Esophagus (tissue), 2 donors: ENCODE measurements at regions not wholly inside any gene's neighbourhood (a gene's known extent, or its start where the extent isn't known, plus 50 kb on each side); places are given as distances from the start of the nearest gene placed in this dataset.

ENCODE experiments used
- H3K27ac ChIP-seq, 2 donors: one replicate each; pipeline ENCODE4 v1.5.1; 2013; ENCODE audit warnings: low read depth in 2 of 2, mild to moderate bottlenecking in 2 of 2, inconsistent platforms in 1 of 2, low read length in 1 of 2, moderate library complexity in 1 of 2
- H3K27me3 ChIP-seq, 2 donors: one replicate each; pipeline ENCODE4 v1.6.1; 2013; ENCODE audit warnings: low read length in 2 of 2, control low read depth in 1 of 2, mild to moderate bottlenecking in 1 of 2; ENCODE audit not compliant: insufficient read depth in 2 of 2, control insufficient read depth in 1 of 2
- H3K36me3 ChIP-seq, 2 donors: one replicate each; pipeline ENCODE4 v1.6.1; 2013; ENCODE audit warnings: low read length in 1 of 2; ENCODE audit not compliant: control insufficient read depth in 2 of 2, insufficient read depth in 2 of 2
- H3K4me1 ChIP-seq, 2 donors: one replicate each; pipeline ENCODE4 v1.6.1; 2013; ENCODE audit warnings: low read length in 1 of 2; ENCODE audit not compliant: control insufficient read depth in 2 of 2, insufficient read depth in 2 of 2
- H3K4me3 ChIP-seq, 2 donors: one replicate each; pipeline ENCODE4 v1.5.1; 2013; ENCODE audit warnings: low read length in 2 of 2, mild to moderate bottlenecking in 2 of 2, low read depth in 1 of 2, moderate library complexity in 1 of 2
- H3K9me3 ChIP-seq, 2 donors: one replicate each; pipeline ENCODE4 v1.6.1; 2013; ENCODE audit warnings: mild to moderate bottlenecking in 2 of 2, low read depth in 1 of 2, low read length in 1 of 2, moderate library complexity in 1 of 2; ENCODE audit not compliant: control insufficient read depth in 2 of 2, insufficient read depth in 1 of 2
- WGBS, 2 donors: extraction: QIAGEN DNeasy Blood & Tissue Kit; methylation state at CpG; one replicate each; pipeline ENCODE4 v1.1.7; 2013; 5-methylcytosine and 5-hydroxymethylcytosine counted together
- donor health status: healthy with polysubstance abuse.
- donor health status: Bipolar disorder and iron deficiency.

DNA sequence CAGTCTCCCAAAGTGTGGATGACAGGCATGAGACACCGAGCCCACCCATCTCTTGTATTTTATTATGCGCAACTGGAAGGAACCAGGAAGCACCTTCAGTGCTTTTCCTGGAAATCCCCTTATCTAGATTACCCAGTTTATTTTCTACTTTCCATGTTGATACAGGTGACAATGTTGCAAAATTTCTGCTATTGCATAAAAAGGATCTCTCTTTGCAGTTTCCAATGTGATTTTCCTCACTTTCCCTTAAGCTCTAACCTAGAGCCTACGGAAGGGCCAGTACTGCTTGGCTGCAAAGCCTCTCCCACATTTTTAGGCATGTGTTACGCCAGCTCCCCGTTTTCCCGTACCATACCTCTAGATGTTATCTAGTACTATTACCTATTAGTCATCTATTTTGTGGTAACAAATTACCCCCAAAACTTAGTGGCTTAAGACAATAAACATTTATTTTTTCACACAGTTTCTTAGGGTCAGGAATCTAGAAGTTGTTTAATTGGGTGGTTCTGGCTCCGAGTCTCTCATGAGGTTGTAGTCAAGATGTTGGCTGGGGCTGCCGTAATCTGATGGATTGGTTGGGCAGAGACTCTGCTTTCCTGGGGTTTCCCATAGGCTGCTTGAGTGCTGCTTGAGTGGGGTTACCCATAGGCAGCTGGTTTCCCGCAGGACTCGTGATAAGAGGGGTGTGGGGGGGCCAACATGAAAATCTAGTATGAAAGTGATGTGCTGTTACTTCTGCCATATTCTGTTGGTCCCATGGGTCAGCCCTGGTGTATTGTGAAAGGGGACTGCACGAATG, 131.5 kb upstream of the HNRNPU start:
- Histone ChIP-seq H3K4me1 (no peaks in the 10 kb centered on the region), H3K9me3 (no peaks in the 10 kb centered on the region), H3K4me3 (no peak overlapping the region), H3K36me3 (no peaks in the 10 kb centered on the region), H3K27me3 (no peaks in the 10 kb centered on the region), H3K27ac (no peak overlapping the region)
- WGBS, 2 donors = 93 to 94% methylated on average over 11 of the region's 11 CpGs

- H3K4me3 ChIP-seq = no peak overlapping the region
- H3K27ac ChIP-seq = no peak overlapping the region
- no peaks in the 10 kb centered on the region for H3K9me3 ChIP-seq
- H3K36me3 ChIP-seq = no peaks in the 10 kb centered on the region
- no peaks in the 10 kb centered on the region for H3K27me3 ChIP-seq
- 0 to 58% methylated on average over 1 of the region's 1 CpG for WGBS, 2 donors
- H3K4me1 ChIP-seq = no peaks in the 10 kb centered on the region
These were observed 128.5 kb upstream of the HNRNPU start for GRCh38 chr1:244992833-244993232.

- no peaks in the 10 kb centered on the region for H3K4me1 ChIP-seq
- H3K9me3 ChIP-seq = no peaks in the 10 kb centered on the region
- H3K36me3 ChIP-seq = no peaks in the 10 kb centered on the region
- H3K4me3 ChIP-seq = no peak overlapping the region
- no peak overlapping the region for H3K27ac ChIP-seq
- WGBS, 2 donors = 84 to 86% methylated on average over 7 of the region's 7 CpGs
- no peaks in the 10 kb centered on the region for H3K27me3 ChIP-seq
These were observed 125.5 kb upstream of the HNRNPU start for GRCh38 chr1:244989813-244990212.

DNA sequence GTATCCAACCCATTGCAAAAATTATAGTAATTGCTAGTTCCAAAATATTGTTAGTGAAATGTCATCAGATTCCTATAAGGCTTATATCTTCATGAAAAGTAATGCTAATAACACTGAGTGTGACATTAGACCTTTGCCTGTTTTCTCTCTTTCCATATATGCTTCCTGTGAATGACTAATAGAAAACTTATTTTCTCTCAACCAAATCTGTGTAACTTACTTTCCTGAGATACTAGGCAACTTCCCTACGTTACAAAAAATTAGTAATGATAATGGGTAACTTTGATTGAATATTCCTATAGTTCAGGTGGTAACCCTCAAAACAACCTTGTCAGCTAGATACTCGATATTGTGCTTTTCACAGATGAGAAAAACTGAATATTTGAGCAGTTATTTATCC, 124.2 kb upstream of the HNRNPU start:
- no peaks in the 10 kb centered on the region for H3K4me1 ChIP-seq

DNA sequence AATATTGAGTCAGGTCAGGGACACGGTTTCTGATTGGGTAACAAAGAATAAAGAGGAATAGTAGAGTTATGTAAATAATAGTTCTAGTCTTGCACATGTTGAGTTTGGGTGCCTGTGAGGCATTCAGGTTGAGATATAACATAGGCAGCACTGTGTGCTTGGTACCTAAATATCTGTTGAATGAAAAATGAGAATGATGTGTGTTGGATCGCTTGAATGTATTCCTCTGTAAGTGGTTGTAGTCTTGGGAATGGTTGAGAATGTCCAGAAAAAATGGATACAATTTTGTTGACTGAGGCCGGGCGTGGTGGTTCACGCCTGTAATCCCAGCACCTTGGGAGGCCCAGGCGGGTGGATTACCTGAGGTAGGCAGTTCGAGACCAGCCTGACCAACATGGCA, 116.3 kb upstream of the HNRNPU start:
- 91 to 95% methylated on average over 7 of the region's 7 CpGs for WGBS, 2 donors
- Histone ChIP-seq H3K27ac (no peak overlapping the region), H3K9me3 (no peaks in the 10 kb centered on the region), H3K36me3 (no peaks in the 10 kb centered on the region), H3K27me3 (no peaks in the 10 kb centered on the region), H3K4me3 (no peak overlapping the region), H3K4me1 (no peaks in the 10 kb centered on the region)

More for the DNA sequence above, 124.2 kb upstream of the HNRNPU start:
- H3K36me3 ChIP-seq = no peaks in the 10 kb centered on the region
- H3K9me3 ChIP-seq = no peaks in the 10 kb centered on the region
- WGBS, 2 donors = 90 to 94% methylated on average over 2 of the region's 2 CpGs
- no peak overlapping the region for H3K27ac ChIP-seq
- H3K27me3 ChIP-seq = no peaks in the 10 kb centered on the region
- no peak overlapping the region for H3K4me3 ChIP-seq

GRCh38 chr1:244974550-244974949, 110.2 kb upstream of the HNRNPU start:
- H3K27me3 ChIP-seq = no peaks in the 10 kb centered on the region

GRCh38 chr1:244974106-244974505, 109.8 kb upstream of the HNRNPU start:
- Histone ChIP-seq H3K27me3 (no peaks in the 10 kb centered on the region), H3K4me3 (no peak overlapping the region), H3K4me1 (no peaks in the 10 kb centered on the region), H3K9me3 (no peaks in the 10 kb centered on the region), H3K36me3 (no peaks in the 10 kb centered on the region), H3K27ac (no peak overlapping the region)
- WGBS, 2 donors = 75 to 78% methylated on average over 2 of the region's 2 CpGs

More at GRCh38 chr1:244974550-244974949, 110.2 kb upstream of the HNRNPU start:
- Histone ChIP-seq H3K27ac (no peak overlapping the region), H3K4me1 (no peaks in the 10 kb centered on the region), H3K36me3 (no peaks in the 10 kb centered on the region), H3K4me3 (no peak overlapping the region), H3K9me3 (no peaks in the 10 kb centered on the region)
- WGBS, 2 donors = 95 to 96% methylated on average over 8 of the region's 8 CpGs

GRCh38 chr1:244971552-244972216, 107.3 kb upstream of the HNRNPU start:
- no peaks in the 10 kb centered on the region for H3K4me1 ChIP-seq
- H3K36me3 ChIP-seq = no peaks in the 10 kb centered on the region
- WGBS, 2 donors = 16% methylated on average over 11 of the region's 11 CpGs
- H3K4me3 ChIP-seq = peak overlapping the region; percentile 52 to 96
- no peaks in the 10 kb centered on the region for H3K9me3 ChIP-seq
- H3K27ac ChIP-seq = peak overlapping the region; percentile 97 to 100
- H3K27me3 ChIP-seq = no peaks in the 10 kb centered on the region

- Histone ChIP-seq H3K27ac (peak overlapping the region; percentile 97 to 100), H3K4me1 (no peaks in the 10 kb centered on the region), H3K27me3 (no peaks in the 10 kb centered on the region), H3K36me3 (no peaks in the 10 kb centered on the region), H3K4me3 (peak overlapping the region; percentile 52 to 96), H3K9me3 (no peaks in the 10 kb centered on the region)
- 0 to 1% methylated on average over 65 to 67 of the region's 67 CpGs for WGBS, 2 donors
These were observed 106.6 kb upstream of the HNRNPU start for GRCh38 chr1:244970744-244971551.
